ENCODE measurements at regions not wholly inside any gene's neighbourhood (a gene's known extent, or its start where the extent isn't known, plus 50 kb on each side); places are given as distances from the start of the nearest gene placed in this dataset.

DNA sequence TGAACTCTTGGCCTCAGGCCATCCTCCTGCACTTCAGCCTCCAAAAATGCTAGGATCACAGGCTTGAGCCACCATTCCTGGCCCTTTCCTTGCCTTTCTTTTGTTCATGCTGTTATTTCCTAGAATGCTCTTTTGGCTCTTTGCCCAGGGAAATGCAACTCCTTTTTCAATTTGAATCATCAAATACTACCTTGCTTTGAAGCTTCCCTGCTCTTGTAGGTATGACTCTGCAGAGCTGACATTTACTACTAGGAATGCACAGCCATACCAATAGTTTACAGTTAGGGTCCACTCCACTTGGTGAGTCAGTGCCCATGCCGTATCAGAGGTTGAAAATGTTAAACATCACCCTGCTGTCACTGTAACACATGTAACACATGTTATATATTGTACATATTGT, 107.0 kb upstream of the CRY1 start:
- TF ChIP-seq KLF7 (tag by site-specific recombination; IDR thresholded peaks at IDR 0.05; ENCODE audit: borderline replicate concordance) (no peak), ZNF302 (tag by site-specific recombination; IDR thresholded peaks at IDR 0.05; ENCODE audit: low read depth) (no peak)
- TF ChIP-seq, protein P1, sequence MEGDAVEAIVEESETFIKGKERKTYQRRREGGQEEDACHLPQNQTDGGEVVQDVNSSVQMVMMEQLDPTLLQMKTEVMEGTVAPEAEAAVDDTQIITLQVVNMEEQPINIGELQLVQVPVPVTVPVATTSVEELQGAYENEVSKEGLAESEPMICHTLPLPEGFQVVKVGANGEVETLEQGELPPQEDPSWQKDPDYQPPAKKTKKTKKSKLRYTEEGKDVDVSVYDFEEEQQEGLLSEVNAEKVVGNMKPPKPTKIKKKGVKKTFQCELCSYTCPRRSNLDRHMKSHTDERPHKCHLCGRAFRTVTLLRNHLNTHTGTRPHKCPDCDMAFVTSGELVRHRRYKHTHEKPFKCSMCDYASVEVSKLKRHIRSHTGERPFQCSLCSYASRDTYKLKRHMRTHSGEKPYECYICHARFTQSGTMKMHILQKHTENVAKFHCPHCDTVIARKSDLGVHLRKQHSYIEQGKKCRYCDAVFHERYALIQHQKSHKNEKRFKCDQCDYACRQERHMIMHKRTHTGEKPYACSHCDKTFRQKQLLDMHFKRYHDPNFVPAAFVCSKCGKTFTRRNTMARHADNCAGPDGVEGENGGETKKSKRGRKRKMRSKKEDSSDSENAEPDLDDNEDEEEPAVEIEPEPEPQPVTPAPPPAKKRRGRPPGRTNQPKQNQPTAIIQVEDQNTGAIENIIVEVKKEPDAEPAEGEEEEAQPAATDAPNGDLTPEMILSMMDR (tag by site-specific recombination; IDR thresholded peaks at IDR 0.05), result no peak
- TF ChIP-seq, protein P2, sequence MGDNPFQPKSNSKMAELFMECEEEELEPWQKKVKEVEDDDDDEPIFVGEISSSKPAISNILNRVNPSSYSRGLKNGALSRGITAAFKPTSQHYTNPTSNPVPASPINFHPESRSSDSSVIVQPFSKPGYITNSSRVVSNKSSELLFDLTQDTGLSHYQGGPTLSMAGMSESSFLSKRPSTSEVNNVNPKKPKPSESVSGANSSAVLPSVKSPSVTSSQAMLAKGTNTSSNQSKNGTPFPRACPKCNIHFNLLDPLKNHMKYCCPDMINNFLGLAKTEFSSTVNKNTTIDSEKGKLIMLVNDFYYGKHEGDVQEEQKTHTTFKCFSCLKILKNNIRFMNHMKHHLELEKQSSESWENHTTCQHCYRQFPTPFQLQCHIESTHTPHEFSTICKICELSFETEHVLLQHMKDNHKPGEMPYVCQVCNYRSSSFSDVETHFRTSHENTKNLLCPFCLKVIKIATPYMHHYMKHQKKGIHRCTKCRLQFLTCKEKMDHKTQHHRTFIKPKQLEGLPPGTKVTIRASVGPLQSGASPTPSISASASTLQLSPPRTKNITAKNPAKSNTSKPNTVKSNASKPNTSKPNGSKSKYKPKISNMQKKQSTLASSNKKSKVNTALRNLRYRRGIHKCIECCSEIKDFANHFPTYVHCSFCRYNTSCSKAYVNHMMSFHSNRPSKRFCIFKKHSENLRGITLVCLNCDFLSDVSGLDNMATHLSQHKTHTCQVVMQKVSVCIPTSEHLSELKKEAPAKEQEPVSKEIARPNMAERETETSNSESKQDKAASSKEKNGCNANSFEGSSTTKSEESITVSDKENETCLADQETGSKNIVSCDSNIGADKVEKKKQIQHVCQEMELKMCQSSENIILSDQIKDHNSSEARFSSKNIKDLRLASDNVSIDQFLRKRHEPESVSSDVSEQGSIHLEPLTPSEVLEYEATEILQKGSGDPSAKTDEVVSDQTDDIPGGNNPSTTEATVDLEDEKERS (tag by site-specific recombination; IDR thresholded peaks at IDR 0.05), result no peak
- TF ChIP-seq, protein P3, sequence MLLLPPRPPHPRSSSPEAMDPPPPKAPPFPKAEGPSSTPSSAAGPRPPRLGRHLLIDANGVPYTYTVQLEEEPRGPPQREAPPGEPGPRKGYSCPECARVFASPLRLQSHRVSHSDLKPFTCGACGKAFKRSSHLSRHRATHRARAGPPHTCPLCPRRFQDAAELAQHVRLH (tag by site-specific recombination; IDR thresholded peaks at IDR 0.05), result no peak
